Progenitor cell of endocrine pancreas (in vitro differentiated cells): ENCODE measurements at regions not wholly inside any gene's neighbourhood (a gene's known extent, or its start where the extent isn't known, plus 50 kb on each side); places are given as distances from the start of the nearest gene placed in this dataset.

Source experiments
- DNase-seq: peaks from one replicate; pipeline ENCODE4 v3.0.0; 2021; ENCODE audit warnings: low spot score; ENCODE audit not compliant: unreplicated experiment
- H3K27ac Mint-ChIP-seq: 2 replicates; pipeline ENCODE4 v1.8.0; 2021; ENCODE audit warnings: mild to moderate bottlenecking, moderate library complexity, mixed read lengths
- H3K27me3 Mint-ChIP-seq: 2 replicates; pipeline ENCODE4 v1.8.0; 2021; ENCODE audit warnings: mixed read lengths
- H3K36me3 Mint-ChIP-seq: 2 replicates; pipeline ENCODE4 v1.8.0; 2022; ENCODE audit warnings: mixed read lengths; ENCODE audit not compliant: insufficient read depth
- H3K4me1 Mint-ChIP-seq: 2 replicates; pipeline ENCODE4 v1.8.0; 2021; ENCODE audit warnings: low read depth, mixed read lengths
- H3K4me3 Mint-ChIP-seq: 2 replicates; pipeline ENCODE4 v1.8.0; 2021; ENCODE audit warnings: low read depth, mild to moderate bottlenecking, moderate library complexity, mixed read lengths
- H3K9me3 Mint-ChIP-seq: 2 replicates; pipeline ENCODE4 v1.8.0; 2021; ENCODE audit warnings: low read depth, mixed read lengths
- TF ChIP-seq, protein P1 (sequence below): fragments of 200-600 bp; sonication (generic); IDR thresholded peaks from one replicate; pipeline ENCODE4 v1.5.0; 2021; ENCODE audit warnings: antibody characterized with exemption, mild to moderate bottlenecking; ENCODE audit not compliant: unreplicated experiment

DNA sequence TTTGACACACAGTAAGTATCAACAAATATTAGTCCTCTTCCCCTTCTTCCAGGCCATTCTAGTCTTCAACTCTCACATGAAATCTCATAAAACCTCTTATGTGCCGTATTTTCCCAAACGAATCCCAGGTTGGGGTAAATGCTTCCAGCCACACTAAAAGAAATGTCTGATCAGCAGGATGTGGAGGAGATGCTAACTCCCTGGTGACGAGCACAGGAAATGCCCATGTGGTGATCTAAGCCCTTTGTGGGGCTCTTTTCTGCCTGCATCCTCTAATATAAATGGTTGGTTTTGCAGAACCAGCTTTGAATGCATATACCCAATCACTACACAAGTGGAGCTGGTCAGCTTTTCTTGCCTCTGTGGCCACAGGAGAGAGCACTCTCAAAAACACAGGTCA, 498.2 kb upstream of the ERCC4 start:
- DNase-seq, result no peak
- no peaks in the 10 kb centered on the region for H3K4me1 Mint-ChIP-seq

DNA sequence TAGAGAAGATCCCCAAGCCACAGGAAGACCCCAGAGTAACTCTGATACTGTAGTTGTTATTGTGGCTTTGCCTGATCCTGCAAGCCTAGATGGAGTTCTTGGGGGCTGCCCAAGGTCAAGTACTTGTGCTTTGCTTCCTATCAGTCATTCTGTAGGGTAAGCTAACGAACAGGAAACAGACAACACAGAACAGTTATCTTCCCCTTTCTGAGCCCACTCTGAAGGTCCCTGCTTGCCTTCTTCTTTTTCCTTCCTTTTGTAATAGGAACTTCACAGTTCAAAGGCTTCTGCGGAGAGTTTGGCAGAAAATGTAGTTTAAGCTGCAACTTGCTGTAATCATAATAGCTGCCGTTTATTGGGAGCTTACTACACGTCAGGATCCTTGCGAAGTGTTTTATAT, 494.1 kb upstream of the ERCC4 start:
- no peak for DNase-seq
- no peaks in the 10 kb centered on the region for H3K9me3 Mint-ChIP-seq
- no peaks in the 10 kb centered on the region for H3K36me3 Mint-ChIP-seq
- no peaks in the 10 kb centered on the region for H3K4me1 Mint-ChIP-seq
- TF ChIP-seq, protein P1, sequence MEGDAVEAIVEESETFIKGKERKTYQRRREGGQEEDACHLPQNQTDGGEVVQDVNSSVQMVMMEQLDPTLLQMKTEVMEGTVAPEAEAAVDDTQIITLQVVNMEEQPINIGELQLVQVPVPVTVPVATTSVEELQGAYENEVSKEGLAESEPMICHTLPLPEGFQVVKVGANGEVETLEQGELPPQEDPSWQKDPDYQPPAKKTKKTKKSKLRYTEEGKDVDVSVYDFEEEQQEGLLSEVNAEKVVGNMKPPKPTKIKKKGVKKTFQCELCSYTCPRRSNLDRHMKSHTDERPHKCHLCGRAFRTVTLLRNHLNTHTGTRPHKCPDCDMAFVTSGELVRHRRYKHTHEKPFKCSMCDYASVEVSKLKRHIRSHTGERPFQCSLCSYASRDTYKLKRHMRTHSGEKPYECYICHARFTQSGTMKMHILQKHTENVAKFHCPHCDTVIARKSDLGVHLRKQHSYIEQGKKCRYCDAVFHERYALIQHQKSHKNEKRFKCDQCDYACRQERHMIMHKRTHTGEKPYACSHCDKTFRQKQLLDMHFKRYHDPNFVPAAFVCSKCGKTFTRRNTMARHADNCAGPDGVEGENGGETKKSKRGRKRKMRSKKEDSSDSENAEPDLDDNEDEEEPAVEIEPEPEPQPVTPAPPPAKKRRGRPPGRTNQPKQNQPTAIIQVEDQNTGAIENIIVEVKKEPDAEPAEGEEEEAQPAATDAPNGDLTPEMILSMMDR, result no peak
- H3K27ac Mint-ChIP-seq, result no peak overlapping the region
- no peaks in the 10 kb centered on the region for H3K27me3 Mint-ChIP-seq
- no peak overlapping the region for H3K4me3 Mint-ChIP-seq

More for the DNA sequence above, 498.2 kb upstream of the ERCC4 start:
- Mint-ChIP-seq H3K4me3 (no peak overlapping the region), H3K36me3 (no peaks in the 10 kb centered on the region), H3K9me3 (no peaks in the 10 kb centered on the region), H3K27me3 (no peaks in the 10 kb centered on the region), H3K27ac (no peak overlapping the region)
- TF ChIP-seq, protein P1, result no peak

DNA sequence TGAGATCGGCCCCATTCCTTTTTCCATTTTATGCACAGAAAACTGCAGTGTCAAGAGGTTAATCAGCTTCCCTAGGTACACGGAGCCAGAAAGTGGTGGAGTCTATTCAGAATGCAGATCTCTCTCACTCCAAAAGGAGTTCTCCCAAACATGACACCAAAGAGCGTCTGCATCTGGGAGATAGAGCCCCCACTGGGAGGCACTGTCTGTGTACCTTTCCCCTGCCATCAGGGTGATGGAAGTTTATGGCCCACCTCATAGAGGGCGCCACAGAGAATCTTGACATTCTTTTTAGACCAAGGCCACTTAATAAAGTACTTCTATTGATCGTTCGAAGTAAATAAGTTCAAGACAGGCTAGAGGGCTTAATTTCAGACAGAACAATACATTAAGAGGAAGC, 493.7 kb upstream of the ERCC4 start:
- Mint-ChIP-seq H3K27ac (no peak overlapping the region), H3K4me1 (no peaks in the 10 kb centered on the region), H3K36me3 (no peaks in the 10 kb centered on the region), H3K4me3 (no peak overlapping the region), H3K9me3 (no peaks in the 10 kb centered on the region), H3K27me3 (no peaks in the 10 kb centered on the region)
- DNase-seq, result no peak
- TF ChIP-seq, protein P1, result no peak

DNA sequence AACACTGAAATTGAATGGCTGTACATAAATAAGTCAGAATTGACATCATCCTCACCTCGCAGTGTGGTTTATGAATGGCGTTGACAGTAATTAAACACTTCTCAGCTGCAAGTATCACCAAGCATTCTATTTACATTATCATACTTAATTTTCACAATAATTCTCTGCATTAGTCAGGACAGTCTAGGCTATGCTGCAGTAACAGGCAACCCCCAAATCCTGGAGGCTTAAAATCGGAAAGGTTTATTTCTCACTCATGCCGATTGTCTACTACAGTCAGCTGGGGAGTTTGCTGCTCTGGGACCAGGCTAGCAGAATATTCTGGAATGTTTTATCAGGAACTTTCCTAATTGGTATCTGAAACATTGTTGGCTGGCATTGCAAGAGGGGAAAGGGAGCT, 493.2 kb upstream of the ERCC4 start:
- H3K4me3 Mint-ChIP-seq, result no peak overlapping the region
- TF ChIP-seq, protein P1, result no peak
- no peaks in the 10 kb centered on the region for H3K9me3 Mint-ChIP-seq
- H3K36me3 Mint-ChIP-seq, result no peaks in the 10 kb centered on the region
- no peaks in the 10 kb centered on the region for H3K4me1 Mint-ChIP-seq
- H3K27ac Mint-ChIP-seq, result no peak overlapping the region
- no peaks in the 10 kb centered on the region for H3K27me3 Mint-ChIP-seq
- DNase-seq, result no peak

DNA sequence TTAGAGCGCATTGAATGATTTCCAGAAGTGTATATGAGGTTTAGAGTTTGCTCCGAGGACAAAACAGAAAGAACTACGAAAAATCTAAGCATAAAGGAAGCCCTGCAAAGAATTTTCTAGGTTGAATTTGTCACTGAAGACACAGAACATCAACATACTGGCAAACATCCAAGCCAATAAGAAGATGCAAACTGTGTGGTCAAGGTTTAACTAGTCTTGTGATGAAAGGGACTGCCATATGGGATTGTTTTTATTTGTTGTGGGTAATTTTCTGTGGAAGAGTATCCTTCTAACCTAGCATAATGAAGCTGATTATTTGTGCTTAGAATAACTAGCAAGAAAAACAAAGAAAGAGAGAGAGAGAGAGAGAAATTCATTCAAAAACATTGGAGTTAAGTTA, 492.0 kb upstream of the ERCC4 start:
- DNase-seq, result no peak
- Mint-ChIP-seq H3K27me3 (no peaks in the 10 kb centered on the region), H3K4me3 (no peak overlapping the region), H3K4me1 (no peaks in the 10 kb centered on the region), H3K27ac (no peak overlapping the region), H3K9me3 (no peaks in the 10 kb centered on the region), H3K36me3 (no peaks in the 10 kb centered on the region)
- TF ChIP-seq, protein P1, result no peak

DNA sequence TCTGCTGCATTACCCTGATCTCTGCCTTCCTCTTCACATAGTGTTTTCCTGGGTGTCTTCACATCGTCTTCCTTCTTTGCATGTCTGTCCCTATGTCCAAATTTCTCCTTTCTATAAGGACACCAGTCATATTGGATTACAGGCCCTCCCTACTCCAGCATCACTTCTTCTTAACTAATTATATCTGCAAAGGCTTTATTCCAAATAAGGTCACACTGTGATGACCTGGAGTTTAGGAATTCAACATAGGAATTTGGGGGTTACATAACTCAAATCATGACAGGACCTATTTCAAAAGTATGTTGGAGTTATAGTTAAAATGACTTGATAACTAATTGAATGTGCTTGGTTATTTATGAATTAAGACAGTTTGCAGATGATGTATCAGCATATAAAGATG, 490.5 kb upstream of the ERCC4 start:
- no peak overlapping the region for H3K27ac Mint-ChIP-seq

More for the DNA sequence above, 490.5 kb upstream of the ERCC4 start:
- Mint-ChIP-seq H3K36me3 (no peaks in the 10 kb centered on the region), H3K4me1 (no peaks in the 10 kb centered on the region), H3K9me3 (no peaks in the 10 kb centered on the region), H3K27me3 (no peaks in the 10 kb centered on the region), H3K4me3 (no peak overlapping the region)
- TF ChIP-seq, protein P1, result no peak
- no peak for DNase-seq
